OCI-LY7 (cell line): ENCODE measurements at regions not wholly inside any gene's neighbourhood (a gene's known extent, or its start where the extent isn't known, plus 50 kb on each side); places are given as distances from the start of the nearest gene placed in this dataset.

ENCODE experiments used
- BruUV-seq: library from RNA; stranded (reverse); fragments of 400-500 nt; replicated peaks from 2 replicates; lab custom pipeline; 2021; lab: Mats Ljungman, UMichigan
- CTCF ChIA-PET: fragments of 300-600 bp; sonication (Branson Sonifier 250); formaldehyde crosslinking; loops from one replicate; lab custom pipeline; 2022; ENCODE audit warnings: antibody characterized with exemption; ENCODE audit not compliant: unreplicated experiment; lab: Charles Lee
- POLR2A ChIA-PET: fragments of 300-600 bp; sonication (Branson Sonifier 250); formaldehyde crosslinking; loops from one replicate; lab custom pipeline; 2022; ENCODE audit warnings: antibody characterized with exemption; lab: Charles Lee
- DNase-seq: peaks from one replicate; pipeline ENCODE4 v3.0.0-alpha.2; 2015; ENCODE audit warnings: low spot score
- H2AFZ ChIP-seq: fragments of 200-600 bp; sonication (generic), shearing (Covaris generic); 2 replicates; pipeline ENCODE4 v1.6.1; 2014; ENCODE audit warnings: mild to moderate bottlenecking, antibody characterized with exemption, low read length, moderate library complexity
- H3K27ac ChIP-seq: fragments of 200-600 bp; sonication (generic); 2 replicates; pipeline ENCODE4 v1.5.1; 2014; ENCODE audit warnings: mixed run types, low read depth, mild to moderate bottlenecking, moderate library complexity, low read length, inconsistent platforms; ENCODE audit not compliant: poor library complexity, severe bottlenecking
- H3K36me3 ChIP-seq: fragments of 200-600 bp; sonication (generic); 2 replicates; pipeline ENCODE4 v1.6.1; 2014; ENCODE audit warnings: mild to moderate bottlenecking, antibody characterized with exemption, low read length, moderate library complexity, mixed read lengths; ENCODE audit not compliant: insufficient read depth
- H3K4me1 ChIP-seq: fragments of 200-600 bp; sonication (generic); 2 replicates; pipeline ENCODE4 v1.5.1; 2014; ENCODE audit warnings: mild to moderate bottlenecking, low read length; ENCODE audit not compliant: insufficient read depth, poor library complexity, severe bottlenecking
- H3K4me2 ChIP-seq: fragments of 200-600 bp; sonication (generic); 2 replicates; pipeline ENCODE4 v1.6.1; 2014; ENCODE audit warnings: mild to moderate bottlenecking, low read length
- H3K4me3 ChIP-seq: fragments of 200-600 bp; sonication (generic); 2 replicates; pipeline ENCODE4 v1.5.1; 2014; ENCODE audit warnings: mild to moderate bottlenecking, low read depth, low read length; ENCODE audit not compliant: poor library complexity, severe bottlenecking
- H3K79me2 ChIP-seq: fragments of 200-600 bp; sonication (generic); 2 replicates; pipeline ENCODE4 v1.6.1; 2016; ENCODE audit warnings: low read depth, mild to moderate bottlenecking, low read length, moderate library complexity, mixed read lengths; ENCODE audit not compliant: insufficient read depth
- H3K9me2 ChIP-seq: fragments of 200-600 bp; sonication (generic); 2 replicates; pipeline ENCODE4 v1.6.1; 2016; ENCODE audit warnings: mild to moderate bottlenecking, low read length, mixed read lengths; ENCODE audit not compliant: insufficient read depth
- H3K9me3 ChIP-seq: fragments of 200-600 bp; sonication (generic); 2 replicates; pipeline ENCODE4 v1.6.1; 2014; ENCODE audit warnings: mild to moderate bottlenecking, mixed run types, low read length, mixed read lengths
- H4K20me1 ChIP-seq: fragments of 200-600 bp; sonication (generic); 2 replicates; pipeline ENCODE4 v1.6.1; 2014; ENCODE audit warnings: mild to moderate bottlenecking, antibody characterized with exemption, low read length, moderate library complexity, mixed read lengths; ENCODE audit not compliant: insufficient read depth
- EZH2phosphoT487 ChIP-seq: fragments of 200-600 bp; sonication (generic); IDR thresholded peaks from 2 replicates; pipeline ENCODE4 v1.6.1; 2018; ENCODE audit warnings: low read depth, borderline replicate concordance, mild to moderate bottlenecking, mixed run types, antibody characterized with exemption, low read length, moderate library complexity, mixed read lengths
- intact Hi-C: fragments of 100-400 bp; cut with micrococcal nuclease; formaldehyde crosslinking; loops from one replicate; pipeline ENCODE4 v1.10.0; 2022; ENCODE audit not compliant: unreplicated experiment
- TF ChIP-seq, protein P1 (sequence below): fragments of 200-600 bp; sonication (generic); conservative IDR thresholded peaks from 2 replicates; pipeline ENCODE4 v1.5.1; 2014; ENCODE audit warnings: mild to moderate bottlenecking, antibody characterized with exemption, low read length, moderate library complexity, mixed read lengths

DNA sequence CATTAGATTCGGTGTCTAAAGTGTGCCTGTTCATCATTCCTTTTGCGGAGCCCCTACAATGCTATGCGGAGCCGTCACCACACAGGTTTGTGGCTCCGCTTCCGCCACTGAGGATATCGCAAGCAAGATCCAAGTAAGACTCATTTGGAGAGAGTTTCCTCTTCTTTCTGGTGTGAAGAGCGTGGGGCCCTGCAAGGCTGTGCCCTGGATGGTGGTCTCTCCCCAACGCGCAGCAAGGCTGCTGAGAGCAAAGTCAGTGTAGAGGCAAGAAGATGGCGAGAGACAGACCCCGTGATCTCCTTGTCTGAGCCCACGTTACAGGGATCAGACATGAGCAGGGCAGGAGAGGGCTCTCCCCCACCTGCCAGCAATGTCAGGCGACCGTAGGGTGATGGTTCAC, 96.3 kb upstream of the AFDN start:
- H3K9me3 ChIP-seq = no peaks in the 10 kb centered on the region
- H3K4me1 ChIP-seq = no peaks in the 10 kb centered on the region
- no peak overlapping the region for H3K4me3 ChIP-seq
- intact Hi-C loops = no loop called here
- POLR2A ChIA-PET = no interaction called here
- no TSS peak for BruUV-seq
- no peak for DNase-seq
- no peaks in the 10 kb centered on the region for H3K79me2 ChIP-seq
- TF ChIP-seq, protein P1, sequence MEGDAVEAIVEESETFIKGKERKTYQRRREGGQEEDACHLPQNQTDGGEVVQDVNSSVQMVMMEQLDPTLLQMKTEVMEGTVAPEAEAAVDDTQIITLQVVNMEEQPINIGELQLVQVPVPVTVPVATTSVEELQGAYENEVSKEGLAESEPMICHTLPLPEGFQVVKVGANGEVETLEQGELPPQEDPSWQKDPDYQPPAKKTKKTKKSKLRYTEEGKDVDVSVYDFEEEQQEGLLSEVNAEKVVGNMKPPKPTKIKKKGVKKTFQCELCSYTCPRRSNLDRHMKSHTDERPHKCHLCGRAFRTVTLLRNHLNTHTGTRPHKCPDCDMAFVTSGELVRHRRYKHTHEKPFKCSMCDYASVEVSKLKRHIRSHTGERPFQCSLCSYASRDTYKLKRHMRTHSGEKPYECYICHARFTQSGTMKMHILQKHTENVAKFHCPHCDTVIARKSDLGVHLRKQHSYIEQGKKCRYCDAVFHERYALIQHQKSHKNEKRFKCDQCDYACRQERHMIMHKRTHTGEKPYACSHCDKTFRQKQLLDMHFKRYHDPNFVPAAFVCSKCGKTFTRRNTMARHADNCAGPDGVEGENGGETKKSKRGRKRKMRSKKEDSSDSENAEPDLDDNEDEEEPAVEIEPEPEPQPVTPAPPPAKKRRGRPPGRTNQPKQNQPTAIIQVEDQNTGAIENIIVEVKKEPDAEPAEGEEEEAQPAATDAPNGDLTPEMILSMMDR = no peak
- TF ChIP-seq EZH2phosphoT487 = no peak
- H2AFZ ChIP-seq = no peak overlapping the region
- no peaks in the 10 kb centered on the region for H3K9me2 ChIP-seq
- H3K36me3 ChIP-seq = no peaks in the 10 kb centered on the region
- no peaks in the 10 kb centered on the region for H4K20me1 ChIP-seq
- H3K4me2 ChIP-seq = no peak overlapping the region
- CTCF ChIA-PET = no interaction called here
- H3K27ac ChIP-seq = no peak overlapping the region

- H4K20me1 ChIP-seq = no peaks in the 10 kb centered on the region
- intact Hi-C loops = no loop called here
- H3K36me3 ChIP-seq = no peaks in the 10 kb centered on the region
- no peak for DNase-seq
- H2AFZ ChIP-seq = no peak overlapping the region
- POLR2A ChIA-PET = no interaction called here
- H3K9me3 ChIP-seq = no peaks in the 10 kb centered on the region
- CTCF ChIA-PET = no interaction called here
- no peak for TF ChIP-seq EZH2phosphoT487
- TF ChIP-seq, protein P1 = no peak
- no peak overlapping the region for H3K4me2 ChIP-seq
- H3K79me2 ChIP-seq = no peaks in the 10 kb centered on the region
- no peak overlapping the region for H3K27ac ChIP-seq
- no TSS peak for BruUV-seq
- H3K4me1 ChIP-seq = no peaks in the 10 kb centered on the region
- no peaks in the 10 kb centered on the region for H3K9me2 ChIP-seq
- no peak overlapping the region for H3K4me3 ChIP-seq
Measured at GRCh38 chr6:167731216-167731615, 95.5 kb upstream of the AFDN start.

DNA sequence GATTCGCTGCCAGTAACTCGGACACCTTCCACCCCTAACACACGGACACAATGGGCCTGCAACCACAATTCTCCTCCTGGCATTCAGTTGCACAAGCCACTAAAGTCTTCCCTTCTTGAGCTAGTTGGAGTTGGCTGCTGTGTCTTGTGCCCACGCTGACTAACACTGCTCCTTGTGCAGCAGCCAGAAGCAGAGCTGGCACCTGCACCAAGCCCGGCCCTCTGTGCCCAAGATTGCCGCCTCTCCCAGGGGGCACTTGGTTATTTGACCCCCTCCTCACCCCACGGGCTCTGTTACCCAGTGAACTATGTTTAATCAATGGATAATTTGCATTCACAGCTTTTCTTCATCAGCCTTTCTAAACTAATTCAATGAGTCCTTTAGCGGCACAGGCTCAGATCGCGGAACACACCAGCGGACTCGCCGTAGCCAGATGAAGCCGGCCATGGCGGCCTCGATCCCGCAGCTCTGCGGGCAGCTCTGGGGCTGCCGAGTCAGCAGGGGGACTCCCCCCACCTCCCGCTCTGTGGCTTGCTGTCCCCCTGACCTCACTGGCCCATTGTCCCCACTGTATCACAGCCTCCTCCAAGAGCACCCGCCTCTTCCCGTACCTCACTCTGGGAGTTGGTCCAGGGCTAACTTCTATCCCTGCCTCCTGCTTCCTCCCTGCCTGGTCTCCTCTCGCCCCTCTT, 94.8 kb upstream of the AFDN start:
- CTCF ChIA-PET = no interaction called here
- no TSS peak for BruUV-seq
- POLR2A ChIA-PET = no interaction called here

More for the DNA sequence above, 94.8 kb upstream of the AFDN start:
- no peak for TF ChIP-seq EZH2phosphoT487
- TF ChIP-seq, protein P1 = no peak
- intact Hi-C loops = no loop called here
- no peaks in the 10 kb centered on the region for H3K9me2 ChIP-seq
- no peak overlapping the region for H3K27ac ChIP-seq
- H4K20me1 ChIP-seq = no peaks in the 10 kb centered on the region
- no peak for DNase-seq
- H3K4me3 ChIP-seq = no peak overlapping the region
- H2AFZ ChIP-seq = no peak overlapping the region
- no peaks in the 10 kb centered on the region for H3K9me3 ChIP-seq
- H3K79me2 ChIP-seq = no peaks in the 10 kb centered on the region
- no peaks in the 10 kb centered on the region for H3K4me1 ChIP-seq
- H3K36me3 ChIP-seq = no peaks in the 10 kb centered on the region
- no peak overlapping the region for H3K4me2 ChIP-seq
